RPMI8226 (cell line): ENCODE measurements at regions not wholly inside any gene's neighbourhood (a gene's known extent, or its start where the extent isn't known, plus 50 kb on each side); places are given as distances from the start of the nearest gene placed in this dataset.

Experiments used
- DNase-seq: peaks from one replicate; pipeline ENCODE4 v3.0.0-alpha.2; 2015

DNA sequence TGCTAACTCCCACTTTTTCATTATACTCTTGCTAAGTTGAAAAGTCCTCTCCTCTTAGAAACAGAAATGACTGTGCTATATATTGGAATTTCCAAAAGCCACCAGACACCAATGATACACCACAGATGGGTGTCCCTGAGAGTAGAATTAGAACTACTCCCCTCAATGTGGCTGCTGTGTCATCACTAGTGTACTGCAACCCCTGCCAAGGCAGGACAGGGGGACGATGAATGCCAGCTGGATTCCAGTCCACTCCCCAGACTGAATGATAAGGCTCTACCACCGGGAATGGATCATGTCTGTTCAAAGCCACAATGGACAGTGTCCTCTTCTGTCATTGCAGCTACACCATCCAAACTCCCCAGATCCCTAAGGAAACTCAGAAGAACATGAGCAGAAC is 69.7 kb upstream of the EDNRB start:
- no peak for DNase-seq

DNA sequence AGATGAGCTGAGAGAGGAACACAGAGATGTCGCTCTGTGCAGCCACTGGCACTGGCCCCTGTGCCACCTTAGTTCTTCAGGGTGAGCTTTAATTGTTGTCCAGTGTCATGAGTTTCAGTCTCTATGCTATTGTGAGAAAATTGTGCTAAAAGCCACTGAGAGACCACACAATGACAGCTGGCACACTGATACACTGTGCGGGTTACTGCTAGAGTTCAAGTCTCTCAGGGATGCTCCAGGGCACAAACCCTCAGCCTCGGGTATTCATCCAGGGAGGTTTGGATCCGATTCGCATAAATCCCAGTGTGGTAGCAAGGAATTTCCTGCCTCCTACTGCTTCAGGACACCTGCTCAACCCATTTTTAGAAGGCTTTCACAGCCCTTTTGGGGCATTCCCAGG is 68.1 kb upstream of the EDNRB start:
- no peak for DNase-seq

DNA sequence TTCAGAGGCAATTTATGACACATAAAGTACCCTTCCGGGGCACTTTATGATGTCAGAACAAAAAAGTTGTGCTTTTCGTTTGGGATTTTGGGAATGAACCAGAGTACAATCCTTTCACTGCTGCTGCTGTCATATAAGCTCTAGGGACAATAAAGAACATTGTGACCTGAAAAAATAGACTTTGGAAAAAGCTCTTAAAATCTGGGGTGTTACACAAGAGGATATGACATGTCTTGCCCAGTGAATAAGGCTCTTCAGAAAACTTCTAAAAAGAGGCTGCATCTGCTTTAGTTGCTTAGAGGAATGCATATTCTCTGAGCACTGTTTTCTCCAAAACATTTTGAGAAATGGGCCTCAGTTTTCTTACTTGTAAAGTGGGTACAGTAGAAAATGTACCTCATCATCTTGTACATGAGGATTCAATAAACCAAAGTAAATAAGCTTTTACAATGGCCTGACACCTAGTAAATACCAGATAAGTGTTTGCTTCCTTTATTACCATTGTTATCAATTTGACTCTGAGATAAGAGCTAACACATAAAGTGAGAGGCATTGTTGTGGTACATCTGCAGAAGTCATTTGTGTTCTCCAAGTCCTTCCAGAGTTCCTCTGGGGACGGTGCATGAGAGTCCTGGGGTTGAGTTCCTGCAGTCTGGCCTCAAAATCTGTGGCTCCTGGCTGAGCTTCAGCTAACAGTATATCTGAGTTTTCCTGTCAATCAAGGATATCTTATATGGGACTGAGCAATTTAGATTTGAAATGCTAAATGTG is 67.4 kb upstream of the EDNRB start:
- no peak for DNase-seq

DNA sequence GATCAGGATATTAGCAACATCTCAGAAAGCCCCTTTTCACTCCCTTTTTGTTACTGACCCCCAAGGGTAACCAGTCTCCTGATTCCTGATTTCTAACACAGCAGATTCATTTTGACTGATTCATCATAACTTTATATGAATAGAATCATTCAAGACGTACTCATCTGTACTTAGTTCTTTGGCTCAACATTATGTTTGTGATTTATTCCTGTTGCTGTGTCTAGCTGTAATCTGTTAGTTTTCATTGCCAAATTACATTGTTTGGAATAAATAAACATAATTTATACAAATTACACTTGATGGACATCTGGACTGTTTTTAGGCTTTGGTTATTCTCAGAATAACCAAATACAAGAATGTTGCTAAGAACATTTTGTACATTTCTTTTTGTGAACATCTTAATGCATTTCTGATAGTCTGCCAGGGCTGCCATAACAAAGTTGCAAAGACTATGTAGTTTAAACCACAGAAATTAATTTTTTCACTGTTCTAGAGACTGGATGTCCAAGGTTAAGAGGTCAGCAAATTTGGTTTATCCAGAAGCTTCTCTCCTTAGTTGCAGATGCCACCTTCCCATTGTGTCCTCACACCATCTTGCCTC is 62.8 kb upstream of the EDNRB start:
- no peak for DNase-seq

DNA sequence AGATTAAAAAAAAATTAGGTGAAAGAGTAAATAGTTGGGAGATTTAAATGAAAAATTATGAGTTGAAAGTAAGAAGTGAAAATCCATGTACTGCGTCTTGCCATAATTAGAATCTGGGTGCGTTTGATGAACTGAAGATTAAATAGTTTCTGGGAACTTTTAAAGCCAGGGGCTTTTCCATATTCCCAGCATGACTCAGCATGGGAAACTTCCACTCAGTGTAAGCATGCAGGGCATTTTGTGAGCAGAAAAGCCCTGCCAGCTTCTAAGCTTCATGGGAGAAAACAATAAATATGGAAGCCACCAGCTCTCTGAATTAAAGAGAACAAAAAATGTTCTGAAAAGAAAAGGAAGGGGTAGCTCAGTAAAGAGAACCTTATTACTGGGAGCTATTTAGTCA is 62.0 kb upstream of the EDNRB start:
- DNase-seq = no peak

DNA sequence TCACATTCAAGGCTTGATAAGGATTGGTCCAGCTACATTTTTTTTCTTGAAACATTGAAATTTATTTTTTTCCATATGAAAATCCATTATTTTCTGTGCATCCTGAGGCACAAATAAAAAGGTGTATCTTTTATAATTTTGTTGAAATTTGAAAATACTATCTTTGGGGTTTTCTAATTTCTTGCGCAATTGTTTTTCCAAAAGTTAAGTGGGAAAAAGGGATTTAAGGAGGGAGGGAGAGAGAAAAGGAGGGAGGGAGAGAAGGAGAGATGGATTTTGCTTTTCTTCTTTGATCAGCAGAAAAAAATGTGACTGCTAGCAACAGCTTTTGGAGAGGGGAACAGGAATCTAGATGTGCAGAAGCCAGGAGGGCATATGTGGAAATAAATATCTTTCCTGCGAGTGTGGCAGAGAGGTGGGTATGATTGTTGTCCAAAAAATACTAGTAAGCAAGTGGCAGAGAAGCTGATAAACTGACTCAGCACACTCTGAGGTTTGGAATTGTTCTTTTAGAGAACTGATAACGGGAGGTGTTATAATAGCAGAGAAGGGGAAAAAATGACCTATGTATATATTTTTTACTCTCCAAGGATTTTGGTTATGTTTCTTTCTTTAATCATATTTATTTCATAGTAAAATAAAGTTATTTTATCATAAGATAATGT is 61.2 kb upstream of the EDNRB start:
- DNase-seq = no peak

DNA sequence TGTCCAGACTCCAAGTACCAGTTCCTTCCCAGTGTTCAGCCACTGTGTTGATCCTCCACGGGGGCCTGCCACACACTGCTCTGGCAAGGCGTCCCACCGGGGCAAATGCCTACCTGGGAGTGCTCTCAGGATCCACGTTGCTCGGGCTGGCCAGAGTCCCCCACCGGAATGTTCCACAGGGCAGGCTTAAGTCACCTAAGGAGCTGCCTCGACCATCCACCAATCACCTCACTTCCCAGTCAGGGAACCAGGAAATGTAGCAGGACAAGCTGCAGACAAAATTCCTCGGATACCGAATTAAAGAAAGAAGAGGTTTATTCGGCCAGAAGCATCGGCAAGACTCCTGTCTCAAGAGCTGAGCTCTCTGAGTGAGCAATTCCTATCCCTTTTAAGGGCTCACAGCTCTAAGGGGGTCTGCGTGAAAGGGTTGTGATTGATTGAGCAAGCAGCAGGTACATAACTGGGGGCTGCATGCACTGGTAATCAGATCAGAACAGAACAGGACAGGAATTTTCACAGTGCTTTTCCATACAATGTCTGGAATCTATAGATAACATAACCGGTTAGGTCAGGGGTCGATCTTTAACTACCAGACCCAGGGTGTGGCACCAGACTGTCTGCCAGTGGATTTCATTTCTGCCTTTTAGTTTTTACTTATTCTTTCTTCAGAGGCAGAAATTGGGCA is 56.9 kb upstream of the EDNRB start:
- no peak for DNase-seq

DNA sequence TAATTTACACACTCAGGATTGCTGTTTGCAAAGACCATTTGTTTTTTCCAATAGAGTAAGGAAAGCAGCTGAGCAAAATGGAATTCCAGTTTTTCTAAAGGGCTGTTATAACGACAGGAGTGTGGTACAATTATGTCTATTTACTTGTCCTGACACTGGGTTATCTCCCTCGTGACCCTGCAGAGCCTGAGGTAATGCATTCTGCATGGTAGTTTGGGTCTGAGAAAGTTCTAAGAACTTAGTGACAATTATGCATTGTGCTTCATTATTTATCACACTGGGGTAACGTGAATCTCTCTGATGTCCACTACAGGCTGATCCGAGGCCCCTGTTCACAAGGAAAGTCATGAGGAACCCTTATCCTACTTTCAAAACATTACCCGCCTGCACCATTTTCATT is 50.7 kb upstream of the EDNRB start:
- DNase-seq = no peak
